Glomerular visceral epithelial cell (primary cell): ENCODE measurements at regions not wholly inside any gene's neighbourhood (a gene's known extent, or its start where the extent isn't known, plus 50 kb on each side); places are given as distances from the start of the nearest gene placed in this dataset.

Source experiments
- DNase-seq: peaks from one replicate; pipeline ENCODE4 v3.0.0-alpha.2; 2016; ENCODE audit errors: extremely low spot score

DNA sequence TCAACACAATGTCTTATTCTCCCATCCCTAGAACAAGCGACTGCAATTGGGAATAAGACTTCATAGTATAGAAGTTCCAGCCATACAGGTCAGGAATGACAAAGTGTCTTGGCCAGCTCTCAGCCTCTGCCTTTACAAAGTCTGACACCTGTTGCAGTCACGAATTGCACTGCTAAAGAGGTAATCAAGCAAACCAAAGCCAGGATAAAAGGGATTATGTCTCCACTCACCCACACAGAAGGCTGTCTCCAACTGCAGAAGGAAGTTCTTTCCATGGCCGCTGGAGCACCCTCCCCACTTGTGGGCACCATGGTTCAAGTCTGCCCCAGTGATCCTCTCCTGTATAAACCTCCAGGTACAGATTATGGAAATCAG, 114.8 kb upstream of the PKDCC start:
- DNase-seq, result no peak

DNA sequence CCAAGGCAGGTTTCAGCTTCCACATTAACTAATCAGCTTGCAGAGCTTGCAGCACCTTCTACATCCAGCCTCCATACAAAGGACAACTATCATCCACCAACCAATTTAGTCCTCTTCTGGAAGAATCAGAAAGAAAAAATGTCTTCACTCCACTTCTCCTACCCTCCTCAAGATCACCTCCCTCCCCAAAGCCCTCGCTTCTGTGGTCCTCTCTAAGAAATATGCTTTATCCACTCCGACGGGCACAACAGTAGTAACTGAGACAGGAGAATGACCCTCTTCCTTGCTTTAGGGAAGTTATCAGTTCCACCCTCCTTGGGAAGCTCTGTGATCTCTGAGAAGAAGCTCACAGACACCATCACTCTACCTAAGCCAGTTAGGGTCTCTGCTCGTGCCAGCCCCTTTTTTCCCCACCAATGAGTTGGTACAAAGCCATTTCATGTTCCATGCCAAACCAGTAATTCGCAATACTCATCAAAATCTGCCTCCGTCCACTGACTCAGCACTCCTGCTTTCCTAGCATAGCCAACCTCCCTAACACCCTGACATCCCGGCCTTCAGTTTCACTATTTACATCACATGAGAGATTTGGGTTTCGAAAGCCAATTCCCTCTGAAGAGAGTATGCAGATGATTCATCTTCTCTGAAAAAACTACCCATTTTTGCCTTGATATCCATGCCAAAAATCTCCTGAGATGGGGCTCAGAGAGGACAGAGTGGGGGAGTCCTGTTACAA, 114.1 kb upstream of the PKDCC start:
- peak; percentile 25 for DNase-seq

DNA sequence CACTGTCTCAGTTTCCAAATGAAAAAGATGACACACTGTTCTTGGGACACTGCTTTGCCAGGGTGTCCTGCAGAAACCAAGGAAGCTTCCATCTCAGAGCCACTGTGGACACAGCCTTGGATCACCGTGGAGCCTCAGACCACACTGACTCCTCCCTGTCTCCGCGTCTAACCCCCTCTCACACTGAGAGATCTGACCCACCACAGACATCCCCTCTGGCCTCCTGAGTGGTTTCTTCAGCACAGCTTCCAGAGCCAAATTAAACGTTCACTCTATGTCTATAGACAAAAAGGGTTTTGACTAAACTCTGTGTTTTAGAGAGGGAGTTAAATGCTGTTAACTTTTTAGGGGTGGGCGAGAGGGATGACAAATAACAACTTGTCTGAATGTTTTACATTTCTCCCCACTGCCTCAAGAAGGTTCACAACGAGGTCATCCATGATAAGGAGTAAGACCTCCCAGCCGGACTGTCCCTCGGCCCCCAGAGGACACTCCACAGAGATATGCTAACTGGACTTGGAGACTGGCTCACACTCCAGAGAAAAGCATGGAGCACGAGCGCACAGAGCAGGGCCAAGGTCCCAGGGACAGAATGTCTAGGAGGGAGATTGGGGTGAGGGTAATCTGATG, 113.4 kb upstream of the PKDCC start:
- no peak for DNase-seq

DNA sequence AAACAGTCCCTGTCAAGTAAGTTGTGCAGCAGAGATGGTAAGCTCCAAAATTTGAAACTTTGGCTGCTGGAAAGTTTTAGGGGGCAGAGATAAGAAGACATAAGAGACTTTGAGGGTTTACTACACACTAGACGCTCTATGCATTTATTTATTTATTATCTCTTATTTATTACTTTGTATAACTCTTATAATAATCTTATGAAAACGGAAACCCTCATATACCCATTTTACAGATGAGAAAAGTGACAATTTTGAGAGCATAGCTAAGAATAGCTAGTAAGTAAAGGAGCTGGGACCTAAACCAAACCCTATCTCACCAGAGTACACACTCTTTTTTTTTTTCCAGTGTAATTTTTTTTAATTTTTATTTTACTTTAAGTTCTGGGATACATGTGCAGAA, 112.8 kb upstream of the PKDCC start:
- no peak for DNase-seq

DNA sequence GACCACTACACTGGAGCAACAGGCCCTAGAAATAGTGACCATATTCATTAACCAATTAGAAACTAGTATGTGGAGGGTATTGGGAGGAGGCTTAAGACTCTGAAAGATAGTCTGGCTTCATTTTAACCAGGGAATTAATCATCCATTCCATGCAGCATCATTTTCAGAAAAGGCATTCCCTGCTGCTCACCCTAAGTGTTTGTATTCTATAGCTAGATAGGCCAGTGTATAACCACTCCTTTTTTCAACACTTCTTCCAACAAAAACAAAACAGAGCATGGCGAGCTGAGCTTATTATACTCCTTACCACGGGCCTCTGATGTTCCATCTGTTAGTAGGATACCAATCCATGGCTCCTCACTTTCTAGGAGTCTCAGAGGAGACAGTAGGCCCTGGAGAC, 112.0 kb upstream of the PKDCC start:
- DNase-seq, result no peak

DNA sequence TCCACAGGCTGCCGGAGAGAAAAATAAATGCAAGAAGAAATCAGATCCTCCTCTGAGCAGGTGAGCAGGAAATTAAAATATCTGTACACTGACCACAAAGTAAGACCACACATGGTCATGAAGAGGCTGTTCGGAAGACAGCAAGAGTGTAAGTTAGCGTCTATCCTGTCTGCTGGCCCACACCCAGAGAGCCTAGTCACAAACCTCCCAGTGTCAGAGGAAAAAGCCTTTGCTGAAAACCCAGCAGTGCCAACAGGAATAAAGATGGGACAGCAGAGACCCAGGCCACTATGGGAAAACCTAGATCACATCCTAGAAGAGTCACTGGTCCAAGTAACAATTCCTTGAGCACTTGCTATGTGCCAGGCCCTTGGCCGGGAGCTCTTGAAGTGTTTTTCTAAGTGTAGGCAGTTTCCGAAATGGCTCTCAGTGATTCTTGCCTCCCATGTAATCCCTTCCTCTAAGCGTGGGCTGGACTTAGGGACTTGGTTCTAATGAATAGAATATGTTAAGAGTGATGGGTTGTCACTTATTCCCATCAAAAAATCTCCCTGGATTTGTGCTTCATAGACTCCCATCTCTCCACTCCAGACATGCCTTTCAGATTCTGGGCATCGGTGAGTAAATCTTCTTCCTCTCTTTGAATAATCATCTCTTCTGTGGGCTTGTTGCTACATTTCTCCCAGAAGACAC, 110.9 kb upstream of the PKDCC start:
- DNase-seq, result no peak

DNA sequence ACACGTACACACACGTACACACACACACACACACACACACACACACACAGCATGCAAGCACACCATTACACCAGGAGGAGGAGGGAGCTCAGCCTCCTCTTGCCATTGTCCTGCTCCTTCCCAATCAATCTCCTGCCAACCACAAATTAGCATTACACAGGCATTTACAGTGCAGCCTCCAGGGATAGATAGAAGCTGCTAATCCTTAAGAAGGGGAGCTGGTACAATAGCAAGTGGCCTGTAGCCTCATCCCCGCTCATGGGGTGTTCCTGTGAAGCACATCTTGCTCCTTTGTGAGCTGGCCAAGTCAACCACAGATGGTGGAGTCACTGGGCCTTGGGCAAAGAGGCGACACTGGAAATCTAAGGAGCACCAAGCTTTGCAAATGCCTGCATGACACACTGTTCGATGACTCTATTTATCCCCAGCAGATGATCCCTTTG, 110.3 kb upstream of the PKDCC start:
- no peak for DNase-seq

DNA sequence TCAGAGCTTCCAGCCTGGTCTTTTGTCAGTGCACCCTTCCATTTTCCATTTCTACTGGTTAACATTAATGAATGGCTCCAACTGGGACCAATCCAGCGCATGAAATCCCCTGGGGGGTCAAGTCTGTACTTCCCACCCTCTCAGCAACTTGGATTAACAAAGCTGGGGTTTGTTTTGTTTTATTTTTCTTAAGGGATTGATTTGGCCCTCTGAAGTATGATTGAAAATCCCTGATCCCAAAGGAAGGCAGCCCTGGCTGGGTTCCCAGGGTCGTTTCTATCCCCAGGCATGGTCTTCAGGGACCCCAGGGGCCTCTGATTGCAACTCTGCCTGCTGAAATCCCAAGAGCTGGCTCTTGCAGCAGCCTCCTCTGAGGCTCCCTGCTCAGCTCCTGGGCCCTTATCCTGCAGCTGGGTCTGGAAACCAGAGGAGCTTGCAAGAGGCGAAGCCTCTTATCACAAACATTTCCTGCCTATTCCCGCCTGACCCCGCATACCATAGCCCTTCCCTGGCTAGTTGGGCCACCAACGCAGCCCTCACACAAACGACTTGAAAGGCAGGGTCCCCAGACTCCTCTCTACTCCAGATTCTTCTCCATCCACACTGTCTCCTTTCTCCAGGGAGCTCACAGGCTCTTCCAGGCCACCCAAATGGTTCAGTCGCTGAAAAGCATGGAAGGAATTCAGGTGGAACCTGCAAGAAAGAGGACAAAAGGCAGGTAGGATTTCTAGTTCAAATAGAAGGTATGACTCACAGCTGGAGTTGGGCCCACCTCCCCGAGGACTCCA, 109.7 kb upstream of the PKDCC start:
- no peak for DNase-seq

DNA sequence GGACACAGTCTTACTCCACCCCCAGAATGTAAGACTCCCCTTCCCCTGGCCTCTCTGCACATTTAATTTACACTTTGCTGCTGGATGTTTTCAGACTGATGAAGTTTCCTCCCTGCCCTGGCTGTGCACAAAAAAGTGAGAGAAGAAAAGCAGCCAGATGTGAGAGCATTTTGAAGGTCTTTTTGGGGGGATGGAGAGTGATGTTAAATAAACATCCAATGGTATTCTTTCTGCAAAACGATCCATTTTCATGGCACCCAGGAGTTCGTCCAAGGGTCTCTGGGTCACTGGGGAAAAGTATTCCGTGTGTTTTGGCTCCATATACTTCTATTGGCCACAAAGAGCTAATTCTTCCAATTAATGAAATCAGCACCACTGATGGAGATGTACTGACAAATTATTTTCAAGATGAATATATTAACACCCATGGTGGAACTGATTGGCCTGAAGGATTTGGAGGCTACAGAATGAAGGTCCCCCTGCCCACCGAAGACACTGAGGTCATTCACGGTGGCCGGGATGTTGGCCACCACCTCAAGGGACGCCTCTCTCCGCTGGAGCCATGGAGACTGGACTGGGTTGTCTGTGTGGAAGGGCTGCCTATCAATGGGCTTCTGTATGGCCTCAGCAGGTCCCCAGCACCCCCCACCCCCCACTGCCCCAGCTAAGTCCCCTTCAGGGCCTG, 107.6 kb upstream of the PKDCC start:
- DNase-seq, result no peak

DNA sequence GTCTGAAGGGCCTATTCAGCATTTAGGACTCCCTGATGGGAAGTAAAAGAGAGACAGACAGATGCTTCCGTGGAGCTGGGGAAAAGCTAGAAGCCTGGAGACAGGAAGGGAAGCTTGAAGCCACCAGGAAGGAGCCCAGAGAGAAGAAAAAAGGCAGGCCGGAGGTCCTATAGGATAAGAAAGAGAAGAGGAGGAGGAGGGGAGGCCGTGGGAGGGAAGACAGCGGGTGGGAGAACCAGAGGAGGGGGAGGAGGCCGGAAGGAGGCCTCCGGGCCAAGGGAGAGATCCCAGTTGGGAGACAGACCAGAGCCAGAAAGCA, 107.1 kb upstream of the PKDCC start:
- no peak for DNase-seq

DNA sequence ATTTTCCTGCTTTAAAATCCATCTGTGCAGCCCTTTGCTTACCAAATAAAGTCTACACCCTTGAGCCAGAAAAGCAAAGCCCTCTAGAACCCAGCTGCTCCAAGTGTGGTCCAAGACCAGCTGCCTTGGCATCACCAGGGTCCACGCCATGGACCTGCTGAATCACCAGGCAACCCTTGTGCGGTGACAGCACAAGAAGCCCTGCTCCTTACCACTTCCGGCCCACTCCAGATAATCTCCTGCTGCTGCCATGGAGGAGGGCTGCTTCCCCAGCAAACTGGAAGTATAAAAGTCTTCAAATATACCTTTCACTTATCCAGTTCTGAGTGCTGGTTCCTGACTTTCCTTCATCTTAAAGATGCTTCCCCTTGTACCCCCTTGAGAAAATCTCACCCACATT, 106.0 kb upstream of the PKDCC start:
- DNase-seq, result no peak

DNA sequence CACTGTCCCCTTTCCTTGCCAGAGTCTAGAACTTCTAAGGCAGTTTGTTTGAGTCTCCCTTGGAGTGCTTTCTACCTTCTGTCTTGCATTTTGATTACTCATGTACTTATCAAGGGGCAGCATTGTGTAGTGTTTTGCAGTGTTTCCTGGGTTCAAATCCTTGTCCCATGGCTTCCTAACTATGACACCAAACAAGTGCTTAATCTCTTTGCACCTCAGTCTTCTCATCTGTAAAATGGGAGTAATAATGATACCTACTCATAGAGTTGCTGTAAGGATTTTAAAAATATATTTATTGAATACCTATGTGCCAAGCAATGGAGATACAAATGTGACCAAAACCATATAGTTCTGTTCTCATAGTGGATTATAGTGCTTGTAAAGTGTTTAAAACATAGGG, 105.5 kb upstream of the PKDCC start:
- no peak for DNase-seq

DNA sequence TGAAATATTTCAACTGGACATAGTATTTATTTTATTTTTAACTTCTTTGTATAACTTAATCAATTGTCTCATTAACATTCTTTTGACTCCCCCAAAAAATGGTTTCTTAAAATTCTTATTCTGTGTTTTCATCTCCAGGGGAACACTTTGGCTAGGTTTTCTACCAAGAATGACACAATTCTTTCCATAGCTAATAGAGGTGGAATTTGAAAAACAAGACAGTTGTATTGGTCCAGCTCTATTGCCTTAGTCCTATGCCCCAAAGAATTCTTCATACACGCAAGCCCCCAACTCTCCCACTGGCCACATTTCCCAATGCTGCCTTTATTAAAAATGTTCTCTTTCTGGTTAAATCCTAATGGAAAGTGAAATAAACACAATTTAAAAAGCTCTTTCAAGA, 104.7 kb upstream of the PKDCC start:
- no peak for DNase-seq

DNA sequence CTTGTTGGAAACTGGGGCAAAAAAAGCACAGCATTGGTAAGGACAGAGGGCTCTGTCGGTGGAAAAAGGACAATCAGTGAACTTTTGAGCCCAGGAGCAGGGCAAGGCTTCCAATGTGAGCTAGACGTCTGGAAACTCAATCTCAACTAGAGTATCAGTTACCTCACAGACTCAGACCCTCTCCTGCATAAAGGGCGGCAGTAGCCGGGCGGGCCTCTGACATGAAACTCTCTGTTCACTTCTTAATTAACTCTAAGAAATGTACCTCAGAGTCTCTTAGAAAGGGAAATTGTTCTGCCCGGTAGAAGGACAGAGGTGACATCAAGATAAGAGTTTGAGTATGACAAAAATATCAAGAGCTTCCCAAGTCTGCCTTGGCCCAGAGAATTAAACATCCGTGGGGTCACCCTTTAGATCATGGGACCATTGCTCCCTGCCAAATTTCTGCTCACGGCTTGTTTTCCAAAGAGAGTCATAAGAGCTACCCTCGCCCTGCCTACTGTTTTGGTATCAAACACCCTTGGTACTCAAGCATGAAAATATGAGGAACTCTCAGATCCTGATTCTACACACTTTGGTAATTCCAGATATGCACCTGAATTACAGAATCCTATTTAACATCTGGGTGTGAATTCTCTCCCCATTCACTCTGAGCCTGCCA, 103.5 kb upstream of the PKDCC start:
- no peak for DNase-seq

DNA sequence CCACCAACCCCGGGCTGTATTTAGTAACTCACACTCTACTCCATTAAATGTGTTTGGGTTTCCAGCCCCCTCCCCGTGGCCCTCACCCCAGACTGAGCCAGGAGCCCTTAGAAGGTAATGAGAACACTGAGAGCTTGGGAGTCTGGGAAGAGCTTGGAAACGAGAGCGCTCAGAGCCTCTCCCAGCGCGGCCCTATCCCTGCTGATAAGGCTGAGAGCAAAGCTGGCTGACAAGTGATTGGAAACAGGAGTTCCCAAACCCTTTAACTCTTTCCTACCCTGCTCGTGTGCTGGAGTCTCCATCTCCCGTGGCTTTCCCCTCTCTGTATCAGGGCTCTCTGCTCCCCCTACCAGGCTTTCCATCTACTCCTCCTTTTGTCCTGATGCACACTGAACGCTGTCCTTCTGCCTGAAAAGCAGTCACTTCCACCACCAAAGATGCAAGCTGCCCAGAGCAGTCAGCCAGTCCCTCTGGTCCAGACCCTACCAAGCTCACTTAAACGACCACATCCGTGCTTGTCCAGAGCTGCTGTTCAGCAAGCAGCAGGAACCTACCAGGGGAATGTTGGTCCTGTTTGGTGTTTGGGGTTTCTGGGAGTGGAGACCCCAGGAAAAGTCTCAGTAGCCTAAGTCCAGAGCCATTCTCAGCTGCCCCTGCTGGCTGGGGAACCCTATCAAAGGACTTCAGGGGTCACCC, 100.0 kb upstream of the PKDCC start:
- no peak for DNase-seq

DNA sequence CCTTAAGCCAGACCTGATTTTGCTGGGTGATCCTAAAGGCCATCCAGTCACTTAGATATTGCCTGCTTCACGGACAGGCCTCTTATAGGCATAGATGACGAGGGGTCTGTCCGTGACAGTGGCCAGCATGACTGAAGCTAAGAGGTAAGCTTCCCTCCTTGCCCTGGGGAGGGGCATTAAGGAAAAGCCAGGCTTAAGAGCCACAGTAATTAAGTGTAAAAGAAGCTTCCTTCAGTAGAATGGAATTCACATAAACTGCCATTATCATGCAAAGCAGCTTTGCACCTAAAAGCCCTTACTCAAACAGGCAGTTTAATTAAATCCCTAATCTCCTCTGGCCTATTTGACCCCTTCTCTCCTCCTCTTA, 99.4 kb upstream of the PKDCC start:
- no peak for DNase-seq

DNA sequence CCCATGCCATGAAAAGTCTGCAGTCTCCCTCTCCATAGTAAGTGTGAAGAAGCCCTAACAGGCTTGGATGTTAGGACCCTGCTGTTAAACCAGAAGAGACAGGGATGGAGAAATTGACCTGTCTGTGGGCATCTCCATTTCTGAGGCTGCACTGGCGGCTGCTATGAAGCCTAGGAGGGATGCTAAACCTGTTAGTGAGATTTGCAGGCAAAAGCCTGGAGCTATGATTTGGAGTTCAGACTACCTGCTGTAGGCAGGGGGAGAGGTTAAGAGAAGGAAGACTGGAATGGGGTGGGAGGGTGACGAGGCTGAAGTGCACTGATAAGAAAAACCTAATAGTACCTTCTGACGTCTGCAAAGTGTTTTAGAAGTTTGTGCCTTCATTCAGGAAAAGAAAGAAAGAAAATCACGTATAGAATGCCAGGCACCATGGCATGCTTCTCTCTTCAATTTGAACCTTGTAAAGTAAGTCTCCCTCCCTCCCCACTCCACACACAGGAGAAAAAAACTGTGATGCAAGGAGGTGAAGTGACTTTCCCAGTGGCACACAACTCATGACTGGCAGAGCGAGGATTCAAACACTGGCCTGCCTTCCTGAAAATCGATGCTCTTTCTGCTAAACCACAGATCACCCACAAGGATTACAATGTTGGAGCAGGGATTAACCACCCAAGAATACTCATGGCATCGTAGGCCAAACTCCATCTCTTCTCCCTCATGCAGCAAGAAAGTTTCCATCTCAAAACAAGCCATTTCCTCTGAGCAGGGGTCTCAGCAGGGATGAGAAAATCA, 98.5 kb upstream of the PKDCC start:
- DNase-seq, result no peak

DNA sequence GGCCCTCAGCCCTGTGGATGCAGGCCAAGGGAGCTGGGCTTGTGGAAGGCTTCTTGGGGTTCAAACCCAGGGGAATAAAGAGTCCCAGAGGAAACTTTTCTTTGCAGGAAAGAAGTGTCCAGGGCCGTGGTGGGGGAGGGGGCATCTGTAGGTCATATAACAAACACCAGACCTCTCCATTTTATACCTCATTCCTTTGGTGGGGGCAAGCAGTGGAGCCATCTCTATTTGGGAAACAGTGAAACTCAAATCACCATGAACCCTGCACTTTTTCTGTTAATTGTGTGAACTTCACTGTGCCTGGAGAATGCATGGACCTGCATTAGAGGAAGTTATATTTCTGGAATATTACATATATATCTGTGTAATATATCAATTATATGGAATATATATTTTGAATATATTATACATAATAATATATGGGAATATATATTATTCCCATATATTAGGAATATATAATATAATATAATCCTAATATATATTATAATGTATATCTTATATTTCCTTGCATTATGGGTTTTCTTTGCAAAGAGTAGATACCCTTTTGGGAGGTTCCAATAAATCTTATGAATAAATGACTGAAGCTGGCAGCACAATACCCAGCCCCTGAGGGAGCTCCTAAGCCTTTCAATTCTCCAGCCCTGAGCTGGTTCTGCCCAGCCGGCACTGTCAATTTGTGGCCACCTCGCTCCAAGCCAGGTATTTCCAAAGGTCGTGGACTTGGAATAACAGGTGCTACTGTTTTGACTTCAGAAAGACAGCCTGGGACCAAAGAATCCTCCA, 97.7 kb upstream of the PKDCC start:
- DNase-seq, result no peak

DNA sequence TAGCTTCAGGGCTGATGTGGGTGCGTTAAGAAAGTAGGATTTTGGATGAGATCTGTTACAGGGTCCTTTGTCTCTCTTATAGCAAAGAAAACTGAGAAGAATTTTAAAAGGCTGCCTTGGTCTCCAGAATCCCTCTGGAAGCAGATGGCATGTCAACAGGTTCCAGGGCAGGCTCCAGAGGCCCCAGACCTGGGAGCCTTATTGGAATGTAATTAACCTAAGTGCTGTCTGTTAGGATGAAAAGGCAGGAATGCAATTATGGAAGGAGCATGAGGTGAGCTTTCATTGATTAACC, 97.2 kb upstream of the PKDCC start:
- no peak for DNase-seq
